Cardiac muscle cell (in vitro differentiated cells and primary cell): ENCODE measurements at regions not wholly inside any gene's neighbourhood (a gene's known extent, or its start where the extent isn't known, plus 50 kb on each side); places are given as distances from the start of the nearest gene placed in this dataset.
A peak's percentile ranks its signal among the peaks of the same experiment; 100 is the strongest.

Experiments used
- DNase-seq, 2 donors: peaks; one replicate each; pipeline versions ENCODE4 v3.0.0 to v3.0.0-alpha.2; 2010 to 2017; ENCODE audit warnings: low read depth in 1 of 2, low spot score in 1 of 2
- H3K27ac ChIP-seq: fragments of 200-600 bp; sonication (generic); 2 replicates; pipeline ENCODE4 v1.5.1; 2016
- H3K27me3 ChIP-seq: fragments of 200-600 bp; sonication (generic); 2 replicates; pipeline ENCODE4 v1.6.0; 2016; ENCODE audit warnings: control low read depth
- H3K36me3 ChIP-seq: fragments of 200-600 bp; sonication (generic); 2 replicates; pipeline ENCODE4 v1.5.1; 2016; ENCODE audit warnings: control low read depth
- H3K4me1 ChIP-seq: fragments of 200-600 bp; sonication (generic); 2 replicates; pipeline ENCODE4 v1.8.1; 2017; ENCODE audit warnings: low read depth, mild to moderate bottlenecking, mixed run types
- H3K4me3 ChIP-seq: fragments of 200-600 bp; sonication (generic); 2 replicates; pipeline ENCODE4 v1.5.1; 2016; ENCODE audit warnings: mild to moderate bottlenecking
- H3K9me3 ChIP-seq: fragments of 200-600 bp; sonication (generic); 2 replicates; pipeline ENCODE4 v1.5.1; 2017; ENCODE audit warnings: low read depth, mild to moderate bottlenecking, control low read depth
- CTCF ChIP-seq: IDR thresholded peaks from 2 replicates; pipeline ENCODE4 v1.5.1; 2012; ENCODE audit warnings: low read depth, mild to moderate bottlenecking, low read length

- Histone ChIP-seq H3K27ac (no peak overlapping the region), H3K4me1 (no peaks in the 10 kb centered on the region), H3K36me3 (no peaks in the 10 kb centered on the region), H3K9me3 (no peaks in the 10 kb centered on the region), H3K27me3 (no peaks in the 10 kb centered on the region), H3K4me3 (no peak overlapping the region)
- DNase-seq, result no peak
- TF ChIP-seq CTCF, result no peak
Measured at GRCh38 chr15:77808581-77809177, 176.0 kb upstream of the LINGO1 start.

- TF ChIP-seq CTCF, result no peak
- DNase-seq, result no peak
- no peak overlapping the region for H3K27ac ChIP-seq
- no peaks in the 10 kb centered on the region for H3K27me3 ChIP-seq
- no peaks in the 10 kb centered on the region for H3K36me3 ChIP-seq
- no peaks in the 10 kb centered on the region for H3K4me1 ChIP-seq
- no peak overlapping the region for H3K4me3 ChIP-seq
- no peaks in the 10 kb centered on the region for H3K9me3 ChIP-seq
Measured at GRCh38 chr15:77808075-77808474, 175.4 kb upstream of the LINGO1 start.

DNA sequence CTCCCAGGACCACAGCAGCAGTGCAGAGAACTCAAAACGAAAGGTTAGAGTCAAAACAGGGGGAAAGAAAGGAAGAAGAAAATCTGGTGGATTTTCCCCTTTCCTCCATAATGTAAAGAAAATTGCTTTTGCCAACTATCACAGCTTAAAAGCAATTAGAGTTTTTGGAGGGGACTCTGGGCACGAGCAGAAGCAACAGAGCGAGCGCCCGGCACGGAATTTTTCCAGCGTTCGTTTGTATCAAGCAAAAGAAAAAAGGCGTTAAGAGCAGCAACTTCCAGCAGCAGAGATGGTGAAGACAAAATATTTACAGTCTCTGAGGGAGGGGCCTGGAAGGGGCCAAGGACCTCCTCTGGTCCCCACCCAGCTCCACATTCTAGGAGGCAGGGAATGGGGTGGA lies 174.9 kb upstream of the LINGO1 start:
- Histone ChIP-seq H3K4me1 (no peaks in the 10 kb centered on the region), H3K9me3 (no peaks in the 10 kb centered on the region), H3K36me3 (no peaks in the 10 kb centered on the region), H3K4me3 (no peak overlapping the region), H3K27ac (no peak overlapping the region), H3K27me3 (no peaks in the 10 kb centered on the region)
- no peak for DNase-seq
- TF ChIP-seq CTCF, result no peak

- TF ChIP-seq CTCF, result no peak
- Histone ChIP-seq H3K27me3 (no peaks in the 10 kb centered on the region), H3K4me1 (no peaks in the 10 kb centered on the region), H3K4me3 (no peak overlapping the region), H3K27ac (no peak overlapping the region), H3K36me3 (no peaks in the 10 kb centered on the region), H3K9me3 (no peaks in the 10 kb centered on the region)
- DNase-seq, result no peak
Measured at GRCh38 chr15:77807115-77807514, 174.4 kb upstream of the LINGO1 start.

DNA sequence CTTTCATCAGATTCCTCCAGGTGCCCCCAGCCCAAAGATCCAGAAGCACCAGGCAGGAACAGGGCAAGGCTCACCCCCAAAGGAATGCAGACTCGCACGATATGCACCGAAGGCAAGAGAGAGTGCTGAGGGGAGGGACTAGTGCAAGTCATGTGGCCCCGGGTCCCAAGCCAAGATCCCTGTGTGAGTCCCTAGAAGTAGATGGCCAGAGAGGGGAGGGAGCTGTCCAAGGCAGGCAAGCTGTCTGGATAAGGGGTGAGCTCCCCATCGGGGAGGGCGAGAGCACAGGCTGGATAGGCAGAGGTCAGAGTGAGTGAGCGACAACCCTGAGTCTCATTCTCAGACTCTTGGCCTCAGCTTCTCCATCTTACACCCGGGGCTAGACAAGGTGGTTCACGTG lies 171.5 kb upstream of the LINGO1 start:
- no peaks in the 10 kb centered on the region for H3K36me3 ChIP-seq
- no peak overlapping the region for H3K27ac ChIP-seq
- H3K9me3 ChIP-seq, result no peaks in the 10 kb centered on the region
- no peaks in the 10 kb centered on the region for H3K27me3 ChIP-seq
- no peak overlapping the region for H3K4me3 ChIP-seq
- H3K4me1 ChIP-seq, result no peaks in the 10 kb centered on the region
- TF ChIP-seq CTCF, result no peak
- peak in 1 of 2 donors; percentile 19 for DNase-seq

DNA sequence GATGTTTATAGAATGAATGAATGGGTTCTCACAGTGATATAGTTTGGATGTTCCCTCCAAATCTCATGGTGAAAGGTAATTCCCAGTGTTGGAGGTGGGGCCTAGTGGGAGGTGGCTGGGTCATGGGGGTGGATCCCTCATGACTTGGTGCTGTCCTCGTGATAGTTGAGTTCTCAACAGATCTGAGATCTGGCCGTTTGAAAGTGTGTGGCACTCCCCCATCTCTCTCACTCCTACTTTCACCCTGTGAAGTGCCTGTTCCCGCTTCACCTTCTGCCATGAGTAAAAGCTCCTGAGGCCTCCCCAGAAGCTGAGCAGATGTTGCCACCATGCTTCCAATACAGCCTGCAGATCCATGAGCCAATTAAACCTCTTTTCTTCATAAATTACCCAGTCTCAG lies 170.8 kb upstream of the LINGO1 start:
- no peaks in the 10 kb centered on the region for H3K36me3 ChIP-seq

More for the DNA sequence above, 170.8 kb upstream of the LINGO1 start:
- H3K27me3 ChIP-seq, result no peaks in the 10 kb centered on the region
- no peaks in the 10 kb centered on the region for H3K4me1 ChIP-seq
- no peak for DNase-seq
- no peak overlapping the region for H3K4me3 ChIP-seq
- H3K9me3 ChIP-seq, result no peaks in the 10 kb centered on the region
- TF ChIP-seq CTCF, result no peak
- no peak overlapping the region for H3K27ac ChIP-seq
